ENCODE measurements at regions not wholly inside any gene's neighbourhood (a gene's known extent, or its start where the extent isn't known, plus 50 kb on each side); places are given as distances from the start of the nearest gene placed in this dataset.

GRCh38 chr12:46493150-46493833 lies 120.7 kb upstream of the SLC38A2 start:
- Mint-ChIP-seq H3K4me1 (ENCODE audit: low read depth) (no peaks in the 10 kb centered on the region), H3K9me3 (no peaks in the 10 kb centered on the region), H3K4me3 (ENCODE audit: low read depth) (no peak overlapping the region), H3K27me3 (ENCODE audit: low read depth) (no peaks in the 10 kb centered on the region), H3K27ac (no peak overlapping the region), H3K36me3 (ENCODE audit: low read depth) (peaks cover 24% of the 10 kb centered on the region)
- DNase-seq (ENCODE audit: low spot score), result no peak
- intact Hi-C loops (cut with micrococcal nuclease), result no loop called here

GRCh38 chr12:46492471-46493085 lies 120.0 kb upstream of the SLC38A2 start:
- Mint-ChIP-seq H3K27me3 (ENCODE audit: low read depth) (no peaks in the 10 kb centered on the region), H3K4me3 (ENCODE audit: low read depth) (no peak overlapping the region), H3K9me3 (no peaks in the 10 kb centered on the region), H3K4me1 (ENCODE audit: low read depth) (no peaks in the 10 kb centered on the region), H3K27ac (no peak overlapping the region), H3K36me3 (ENCODE audit: low read depth) (peaks cover 21% of the 10 kb centered on the region)
- intact Hi-C loops (cut with micrococcal nuclease), result no loop called here
- DNase-seq (ENCODE audit: low spot score), result no peak

GRCh38 chr12:46491548-46491947 lies 119.0 kb upstream of the SLC38A2 start:
- intact Hi-C loops (cut with micrococcal nuclease), result no loop called here
- Mint-ChIP-seq H3K9me3 (no peaks in the 10 kb centered on the region), H3K36me3 (ENCODE audit: low read depth) (peaks cover 21% of the 10 kb centered on the region), H3K4me3 (ENCODE audit: low read depth) (no peak overlapping the region), H3K4me1 (ENCODE audit: low read depth) (no peaks in the 10 kb centered on the region), H3K27me3 (ENCODE audit: low read depth) (no peaks in the 10 kb centered on the region), H3K27ac (no peak overlapping the region)
- no peak for DNase-seq (ENCODE audit: low spot score)

- peaks cover 21% of the 10 kb centered on the region for H3K36me3 Mint-ChIP-seq (ENCODE audit: low read depth)
- H3K4me3 Mint-ChIP-seq (ENCODE audit: low read depth), result no peak overlapping the region
- no peak overlapping the region for H3K27ac Mint-ChIP-seq
- H3K27me3 Mint-ChIP-seq (ENCODE audit: low read depth), result no peaks in the 10 kb centered on the region
- no peaks in the 10 kb centered on the region for H3K4me1 Mint-ChIP-seq (ENCODE audit: low read depth)
- no peak for DNase-seq (ENCODE audit: low spot score)
- intact Hi-C loops (cut with micrococcal nuclease), result no loop called here
- no peaks in the 10 kb centered on the region for H3K9me3 Mint-ChIP-seq
Measured at GRCh38 chr12:46490635-46491034, 118.1 kb upstream of the SLC38A2 start.

GRCh38 chr12:46489951-46490388 lies 117.4 kb upstream of the SLC38A2 start:
- H3K36me3 Mint-ChIP-seq (ENCODE audit: low read depth), result peaks cover 23% of the 10 kb centered on the region
- no peaks in the 10 kb centered on the region for H3K9me3 Mint-ChIP-seq

GRCh38 chr12:46487567-46488131 lies 115.1 kb upstream of the SLC38A2 start:
- H3K27ac Mint-ChIP-seq, result no peak overlapping the region
- DNase-seq (ENCODE audit: low spot score), result no peak
- no peak overlapping the region for H3K4me3 Mint-ChIP-seq (ENCODE audit: low read depth)
- no peaks in the 10 kb centered on the region for H3K4me1 Mint-ChIP-seq (ENCODE audit: low read depth)
- no peaks in the 10 kb centered on the region for H3K9me3 Mint-ChIP-seq
- intact Hi-C loops (cut with micrococcal nuclease), result no loop called here
- H3K27me3 Mint-ChIP-seq (ENCODE audit: low read depth), result no peaks in the 10 kb centered on the region
- H3K36me3 Mint-ChIP-seq (ENCODE audit: low read depth), result peaks cover 19% of the 10 kb centered on the region

More at GRCh38 chr12:46489951-46490388, 117.4 kb upstream of the SLC38A2 start:
- intact Hi-C loops (cut with micrococcal nuclease), result no loop called here
- Mint-ChIP-seq H3K27me3 (ENCODE audit: low read depth) (no peaks in the 10 kb centered on the region), H3K4me1 (ENCODE audit: low read depth) (no peaks in the 10 kb centered on the region), H3K4me3 (ENCODE audit: low read depth) (no peak overlapping the region), H3K27ac (no peak overlapping the region)
- DNase-seq (ENCODE audit: low spot score), result no peak

GRCh38 chr12:46486588-46486987 lies 114.0 kb upstream of the SLC38A2 start:
- Mint-ChIP-seq H3K36me3 (ENCODE audit: low read depth) (peaks cover 25% of the 10 kb centered on the region), H3K4me3 (ENCODE audit: low read depth) (no peak overlapping the region), H3K9me3 (no peaks in the 10 kb centered on the region), H3K27me3 (ENCODE audit: low read depth) (no peaks in the 10 kb centered on the region), H3K4me1 (ENCODE audit: low read depth) (no peaks in the 10 kb centered on the region), H3K27ac (no peak overlapping the region)
- intact Hi-C loops (cut with micrococcal nuclease), result no loop called here
- DNase-seq (ENCODE audit: low spot score), result no peak

GRCh38 chr12:46485853-46486252 lies 113.3 kb upstream of the SLC38A2 start:
- Mint-ChIP-seq H3K4me3 (ENCODE audit: low read depth) (no peak overlapping the region), H3K36me3 (ENCODE audit: low read depth) (peaks cover 29% of the 10 kb centered on the region), H3K9me3 (no peaks in the 10 kb centered on the region), H3K27ac (no peak overlapping the region), H3K4me1 (ENCODE audit: low read depth) (no peaks in the 10 kb centered on the region), H3K27me3 (ENCODE audit: low read depth) (no peaks in the 10 kb centered on the region)
- intact Hi-C loops (cut with micrococcal nuclease), result no loop called here
- no peak for DNase-seq (ENCODE audit: low spot score)

- H3K27ac Mint-ChIP-seq, result no peak overlapping the region
- no peaks in the 10 kb centered on the region for H3K4me1 Mint-ChIP-seq (ENCODE audit: low read depth)
- H3K36me3 Mint-ChIP-seq (ENCODE audit: low read depth), result peaks cover 39% of the 10 kb centered on the region
- no peak overlapping the region for H3K4me3 Mint-ChIP-seq (ENCODE audit: low read depth)
- H3K9me3 Mint-ChIP-seq, result no peaks in the 10 kb centered on the region
- no peak for DNase-seq (ENCODE audit: low spot score)
- no peaks in the 10 kb centered on the region for H3K27me3 Mint-ChIP-seq (ENCODE audit: low read depth)
- intact Hi-C loops (cut with micrococcal nuclease), result no loop called here
Measured at GRCh38 chr12:46484396-46485061, 112.0 kb upstream of the SLC38A2 start.

- no peak overlapping the region for H3K27ac Mint-ChIP-seq
- no peak overlapping the region for H3K4me3 Mint-ChIP-seq (ENCODE audit: low read depth)
- peaks cover 2% of the 10 kb centered on the region for H3K4me1 Mint-ChIP-seq (ENCODE audit: low read depth)
- intact Hi-C loops (cut with micrococcal nuclease), result no loop called here
- no peaks in the 10 kb centered on the region for H3K27me3 Mint-ChIP-seq (ENCODE audit: low read depth)
- no peak for DNase-seq (ENCODE audit: low spot score)
- H3K9me3 Mint-ChIP-seq, result no peaks in the 10 kb centered on the region
- H3K36me3 Mint-ChIP-seq (ENCODE audit: low read depth), result peaks cover 40% of the 10 kb centered on the region
Measured at GRCh38 chr12:46483572-46484395, 111.2 kb upstream of the SLC38A2 start.

GRCh38 chr12:46480724-46481123 lies 108.2 kb upstream of the SLC38A2 start:
- Mint-ChIP-seq H3K4me3 (ENCODE audit: low read depth) (no peak overlapping the region), H3K27me3 (ENCODE audit: low read depth) (no peaks in the 10 kb centered on the region), H3K36me3 (ENCODE audit: low read depth) (peaks cover 46% of the 10 kb centered on the region), H3K9me3 (no peaks in the 10 kb centered on the region), H3K4me1 (ENCODE audit: low read depth) (peaks cover 16% of the 10 kb centered on the region), H3K27ac (no peak overlapping the region)
- intact Hi-C loops (cut with micrococcal nuclease), result no loop called here
- DNase-seq (ENCODE audit: low spot score), result no peak

GRCh38 chr12:46480316-46480715 lies 107.7 kb upstream of the SLC38A2 start:
- Mint-ChIP-seq H3K4me3 (ENCODE audit: low read depth) (no peak overlapping the region), H3K4me1 (ENCODE audit: low read depth) (peaks cover 16% of the 10 kb centered on the region), H3K36me3 (ENCODE audit: low read depth) (peaks cover 46% of the 10 kb centered on the region), H3K27me3 (ENCODE audit: low read depth) (no peaks in the 10 kb centered on the region), H3K9me3 (no peaks in the 10 kb centered on the region), H3K27ac (no peak overlapping the region)
- no peak for DNase-seq (ENCODE audit: low spot score)
- intact Hi-C loops (cut with micrococcal nuclease), result no loop called here

Data from activated T-helper 2 cell treated with anti-CD3 and anti-CD28 coated beads, Interferon-gamma antibody, Interleukin-2, Interleukin-4, amounts not matched to agents 10 μg/mL and 5 μg/mL and 100 μg/mL, durations not matched to agents 14 hours and 24 hours and 36 hours (primary cell).